A673 (cell line): ENCODE measurements at regions not wholly inside any gene's neighbourhood (a gene's known extent, or its start where the extent isn't known, plus 50 kb on each side); places are given as distances from the start of the nearest gene placed in this dataset.

Source experiments
- BruUV-seq: library from RNA; stranded (reverse); fragments of 400-500 nt; replicated peaks from 2 replicates; lab custom pipeline; 2021; lab: Mats Ljungman, UMichigan
- CTCF ChIA-PET: fragments of 300-600 bp; sonication (Branson Sonifier 250); formaldehyde crosslinking; loops from one replicate; lab custom pipeline; 2022; ENCODE audit warnings: antibody characterized with exemption; lab: Charles Lee
- POLR2A ChIA-PET: fragments of 300-600 bp; sonication (Branson Sonifier 250); formaldehyde crosslinking; loops from one replicate; lab custom pipeline; 2022; ENCODE audit warnings: antibody characterized with exemption; ENCODE audit not compliant: low non-redundant PET; lab: Charles Lee
- DNase-seq: peaks from one replicate; pipeline ENCODE4 v3.0.0-alpha.2; 2015; ENCODE audit warnings: low spot score
- H3K27ac ChIP-seq: fragments of 200-600 bp; sonication (generic); 2 replicates; pipeline ENCODE4 v1.5.1; 2016; ENCODE audit warnings: mixed run types, low read depth, mild to moderate bottlenecking, mixed read lengths, antibody characterized with exemption, low read length; ENCODE audit not compliant: poor library complexity, severe bottlenecking
- H3K27me3 ChIP-seq: fragments of 200-600 bp; sonication (generic); replicated peaks from 2 replicates; pipeline ENCODE4 v1.6.1; 2017; ENCODE audit warnings: mixed run types, low read depth, mild to moderate bottlenecking, mixed read lengths, antibody characterized with exemption, low read length; ENCODE audit not compliant: insufficient read depth, poor library complexity
- H3K36me3 ChIP-seq: fragments of 200-600 bp; sonication (generic); 2 replicates; pipeline ENCODE4 v1.6.1; 2016; ENCODE audit warnings: mixed run types, mild to moderate bottlenecking, mixed read lengths, antibody characterized with exemption, low read length; ENCODE audit not compliant: insufficient read depth, poor library complexity, severe bottlenecking
- H3K4me1 ChIP-seq: fragments of 200-600 bp; sonication (generic); 2 replicates; pipeline ENCODE4 v1.6.1; 2017; ENCODE audit warnings: mixed run types, mild to moderate bottlenecking, mixed read lengths, antibody characterized with exemption, low read length; ENCODE audit not compliant: insufficient read depth, poor library complexity, severe bottlenecking
- H3K4me3 ChIP-seq: fragments of 200-600 bp; sonication (generic); 2 replicates; pipeline ENCODE4 v1.5.1; 2016; ENCODE audit warnings: low read depth, mixed run types, mild to moderate bottlenecking, mixed read lengths, low read length; ENCODE audit not compliant: poor library complexity, severe bottlenecking
- H3K9me3 ChIP-seq: fragments of 200-600 bp; sonication (generic); 2 replicates; pipeline ENCODE4 v1.6.1; 2016; ENCODE audit warnings: mixed run types, low read depth, mild to moderate bottlenecking, mixed read lengths, antibody characterized with exemption, low read length; ENCODE audit not compliant: poor library complexity, severe bottlenecking
- CTCF ChIP-seq: fragments of 300-800, 200-600 bp; sonication (generic); conservative IDR thresholded peaks from 2 replicates; pipeline ENCODE4 v1.5.1; 2017; ENCODE audit warnings: low read depth, mild to moderate bottlenecking, antibody characterized with exemption, low read length, moderate library complexity, mixed read lengths
- EZH2 ChIP-seq: fragments of 200-600 bp; sonication (generic); IDR thresholded peaks from 2 replicates; pipeline ENCODE4 v1.6.1; 2017; ENCODE audit warnings: borderline replicate concordance, low read depth, mild to moderate bottlenecking, mixed read lengths, antibody characterized with exemption, low read length; ENCODE audit not compliant: poor library complexity, severe bottlenecking
- intact Hi-C: fragments of 100-400 bp; cut with micrococcal nuclease; formaldehyde crosslinking; loops from one replicate; pipeline ENCODE4 v1.10.0; 2022; ENCODE audit not compliant: unreplicated experiment

GRCh38 chr20:11219192-11219591, 545.4 kb upstream of the JAG1 start:
- Histone ChIP-seq H3K27me3 (no peaks in the 10 kb centered on the region), H3K36me3 (no peaks in the 10 kb centered on the region), H3K9me3 (no peaks in the 10 kb centered on the region), H3K4me3 (no peak overlapping the region), H3K27ac (no peak overlapping the region), H3K4me1 (peaks cover 36% of the 10 kb centered on the region)
- intact Hi-C loops: no loop called here
- no TSS peak for BruUV-seq
- CTCF ChIA-PET: no interaction called here
- TF ChIP-seq EZH2 (no peak), CTCF (no peak)
- no peak for DNase-seq
- POLR2A ChIA-PET: no interaction called here

GRCh38 chr20:11221046-11221445, 547.2 kb upstream of the JAG1 start:
- Histone ChIP-seq H3K27ac (no peak overlapping the region), H3K4me1 (peaks cover 22% of the 10 kb centered on the region), H3K4me3 (no peak overlapping the region), H3K27me3 (no peaks in the 10 kb centered on the region), H3K36me3 (no peaks in the 10 kb centered on the region), H3K9me3 (no peaks in the 10 kb centered on the region)
- DNase-seq: no peak
- BruUV-seq: no TSS peak
- ChIA-PET CTCF (no interaction called here), POLR2A (no interaction called here)
- intact Hi-C loops: no loop called here
- no peak for TF ChIP-seq EZH2
- no peak for TF ChIP-seq CTCF

- DNase-seq: no peak
- ChIA-PET POLR2A (interaction anchor here (0.6 kb wide), 1 partner anchor 871 kb away, joined by 3 read pairs; no protein-coding TSS in a partner anchor), CTCF (no interaction called here)
- no peak for TF ChIP-seq CTCF
- no peak for TF ChIP-seq EZH2
- no TSS peak for BruUV-seq
- H3K4me3 ChIP-seq: no peak overlapping the region
- no peaks in the 10 kb centered on the region for H3K36me3 ChIP-seq
- H3K27ac ChIP-seq: no peak overlapping the region
- peaks cover 10% of the 10 kb centered on the region for H3K4me1 ChIP-seq
- intact Hi-C loops: no loop called here
- no peaks in the 10 kb centered on the region for H3K9me3 ChIP-seq
- H3K27me3 ChIP-seq: no peaks in the 10 kb centered on the region
Measured at GRCh38 chr20:11222243-11222642, 548.4 kb upstream of the JAG1 start.
